Endothelial cell (in vitro differentiated cells): ENCODE measurements at regions not wholly inside any gene's neighbourhood (a gene's known extent, or its start where the extent isn't known, plus 50 kb on each side); places are given as distances from the start of the nearest gene placed in this dataset. TPM values are rescaled to one million over a fixed set of nuclear protein-coding genes. Genes with fewer than 3 reads are reported as not detected.

Experiments used
- DNase-seq: peaks from one replicate; pipeline ENCODE4 v3.0.0; 2021; ENCODE audit warnings: low spot score
- H3K27ac Mint-ChIP-seq: one replicate; pipeline ENCODE4 v1.8.0; 2021; ENCODE audit warnings: mixed read lengths, inconsistent platforms; ENCODE audit not compliant: unreplicated experiment
- H3K27me3 Mint-ChIP-seq: one replicate; pipeline ENCODE4 v1.8.0; 2021; ENCODE audit warnings: mild to moderate bottlenecking, moderate library complexity, mixed read lengths, inconsistent platforms; ENCODE audit not compliant: unreplicated experiment
- H3K36me3 Mint-ChIP-seq: one replicate; pipeline ENCODE4 v1.8.0; 2021; ENCODE audit warnings: mild to moderate bottlenecking, low read depth, mixed read lengths, inconsistent platforms; ENCODE audit not compliant: unreplicated experiment
- H3K4me1 Mint-ChIP-seq: one replicate; pipeline ENCODE4 v1.8.0; 2021; ENCODE audit warnings: mild to moderate bottlenecking, mixed read lengths, inconsistent platforms; ENCODE audit not compliant: unreplicated experiment
- H3K4me3 Mint-ChIP-seq: one replicate; pipeline ENCODE4 v1.8.0; 2021; ENCODE audit warnings: mild to moderate bottlenecking, mixed read lengths, inconsistent platforms; ENCODE audit not compliant: unreplicated experiment
- H3K9me3 Mint-ChIP-seq: one replicate; pipeline ENCODE4 v1.8.0; 2021; ENCODE audit warnings: mixed read lengths, inconsistent platforms; ENCODE audit not compliant: unreplicated experiment
- CTCF ChIP-seq: fragments of 200-600 bp; sonication (generic); IDR thresholded peaks from one replicate; pipeline ENCODE4 v1.5.0; 2021; ENCODE audit warnings: antibody characterized with exemption; ENCODE audit not compliant: unreplicated experiment
- microRNA-seq: library from miRNA; unstranded; fragments of <30 nt; microRNA quantifications from one replicate; pipeline ENCODE4, GENCODE V29; 2020; ENCODE audit not compliant: unreplicated experiment

- H3K4me3 Mint-ChIP-seq = no peak overlapping the region
- no peak for TF ChIP-seq CTCF
- peaks cover 1% of the 10 kb centered on the region for H3K27me3 Mint-ChIP-seq
- no peak for DNase-seq
- no peaks in the 10 kb centered on the region for H3K9me3 Mint-ChIP-seq
- H3K27ac Mint-ChIP-seq = no peak overlapping the region
- H3K36me3 Mint-ChIP-seq = no peaks in the 10 kb centered on the region
- H3K4me1 Mint-ChIP-seq = peaks cover 7% of the 10 kb centered on the region
Measured at GRCh38 chr2:12661489-12661888, 55.2 kb upstream of the TRIB2 start.

- Mint-ChIP-seq H3K4me1 (peaks cover 4% of the 10 kb centered on the region), H3K9me3 (no peaks in the 10 kb centered on the region), H3K4me3 (no peak overlapping the region), H3K27me3 (peaks cover 1% of the 10 kb centered on the region), H3K36me3 (no peaks in the 10 kb centered on the region), H3K27ac (no peak overlapping the region)
- no peak for TF ChIP-seq CTCF
- no peak for DNase-seq
Measured at GRCh38 chr2:12663306-12664037, 53.3 kb upstream of the TRIB2 start.

- H3K4me3 Mint-ChIP-seq = no peak overlapping the region
- H3K4me1 Mint-ChIP-seq = peaks cover 4% of the 10 kb centered on the region
- DNase-seq = no peak
- peaks cover 1% of the 10 kb centered on the region for H3K27me3 Mint-ChIP-seq
- no peaks in the 10 kb centered on the region for H3K9me3 Mint-ChIP-seq
- no peak overlapping the region for H3K27ac Mint-ChIP-seq
- H3K36me3 Mint-ChIP-seq = no peaks in the 10 kb centered on the region
- no peak for TF ChIP-seq CTCF
Measured at GRCh38 chr2:12665334-12665733, 51.4 kb upstream of the TRIB2 start.

- H3K9me3 Mint-ChIP-seq = no peaks in the 10 kb centered on the region
- H3K36me3 Mint-ChIP-seq = no peaks in the 10 kb centered on the region
- H3K27me3 Mint-ChIP-seq = peaks cover 1% of the 10 kb centered on the region
- TF ChIP-seq CTCF = no peak
- H3K4me1 Mint-ChIP-seq = peaks cover 4% of the 10 kb centered on the region
- no peak overlapping the region for H3K4me3 Mint-ChIP-seq
- no peak overlapping the region for H3K27ac Mint-ChIP-seq
- DNase-seq = no peak
Measured at GRCh38 chr2:12666445-12666844, 50.3 kb upstream of the TRIB2 start.

Small RNAs in the stretch of these regions (microRNA-seq; reads per million reads assigned to microRNA genes)
- not detected for gene MIR3681
